ENCODE measurements at regions not wholly inside any gene's neighbourhood (a gene's known extent, or its start where the extent isn't known, plus 50 kb on each side); places are given as distances from the start of the nearest gene placed in this dataset.
"Not testable (repeated sequence)": the region's sequence is repeated elsewhere in the genome, so short reads cannot be mapped to it uniquely, and the experiment has no call there.

GRCh38 chr17:22356603-22357002, 664.3 kb downstream of the KCNJ18 start:
- TF ChIP-seq CTCF (conservative IDR thresholded peaks at IDR 0.05; ENCODE audit: low read depth, low read length); EZH2 (IDR thresholded peaks at IDR 0.05; ENCODE audit: borderline replicate concordance, low read depth, low read length, poor library complexity, severe bottlenecking): not testable (repeated sequence)

Data from A673 (cell line).